ENCODE measurements at regions not wholly inside any gene's neighbourhood (a gene's known extent, or its start where the extent isn't known, plus 50 kb on each side); places are given as distances from the start of the nearest gene placed in this dataset.

GRCh38 chr2:19426941-19427340, 68.5 kb upstream of the OSR1 start:
- CTCF ChIA-PET = no interaction called here
- Histone ChIP-seq H3K36me3 (ENCODE audit: control insufficient read depth in 2 of 2, insufficient read depth in 1 of 2, low read length in 2 of 2) (no peaks in the 10 kb centered on the region), H3K4me1 (ENCODE audit: control insufficient read depth, insufficient read depth, low read length) (no peaks in the 10 kb centered on the region; the same call in 1 of the 2 replicates), H3K27ac (ENCODE audit: extremely low read depth, low read depth, low read length) (no peak overlapping the region), H3K4me3 (ENCODE audit: low read depth, low read length) (no peak overlapping the region), H3K9me3 (ENCODE audit: control insufficient read depth, insufficient read depth, low read depth, low read length) (no peaks in the 10 kb centered on the region)
- TF ChIP-seq ZIC2 (tag by site-specific recombination; IDR thresholded peaks at IDR 0.05) (no peak), ZNF747 (tag by site-specific recombination; IDR thresholded peaks at IDR 0.05) (no peak), ZNF610 (tag by site-specific recombination; IDR thresholded peaks at IDR 0.05; ENCODE audit: borderline replicate concordance) (no peak), ZNF391 (tag by site-specific recombination; IDR thresholded peaks at IDR 0.05; ENCODE audit: borderline replicate concordance, low read depth) (no peak), PRDM1 (tag by site-specific recombination; IDR thresholded peaks at IDR 0.05) (no peak), ZNF571 (tag by site-specific recombination; IDR thresholded peaks at IDR 0.05) (no peak), ZNF302 (tag by site-specific recombination; IDR thresholded peaks at IDR 0.05; ENCODE audit: low read depth) (no peak), RBAK (tag by site-specific recombination; IDR thresholded peaks at IDR 0.05) (no peak), ZNF585B (tag by site-specific recombination; IDR thresholded peaks at IDR 0.05) (no peak), ZNF10 (tag by site-specific recombination; IDR thresholded peaks at IDR 0.05) (no peak), ZBTB21 (tag by site-specific recombination; IDR thresholded peaks at IDR 0.05) (no peak), ZNF677 (tag by site-specific recombination; IDR thresholded peaks at IDR 0.05) (no peak)
- TF ChIP-seq, protein P1, sequence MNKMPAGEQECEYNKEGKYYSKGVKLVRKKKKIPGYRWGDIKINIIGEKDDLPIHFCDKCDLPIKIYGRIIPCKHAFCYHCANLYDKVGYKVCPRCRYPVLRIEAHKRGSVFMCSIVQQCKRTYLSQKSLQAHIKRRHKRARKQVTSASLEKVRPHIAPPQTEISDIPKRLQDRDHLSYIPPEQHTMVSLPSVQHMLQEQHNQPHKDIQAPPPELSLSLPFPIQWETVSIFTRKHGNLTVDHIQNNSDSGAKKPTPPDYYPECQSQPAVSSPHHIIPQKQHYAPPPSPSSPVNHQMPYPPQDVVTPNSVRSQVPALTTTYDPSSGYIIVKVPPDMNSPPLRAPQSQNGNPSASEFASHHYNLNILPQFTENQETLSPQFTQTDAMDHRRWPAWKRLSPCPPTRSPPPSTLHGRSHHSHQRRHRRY (tag by site-specific recombination; IDR thresholded peaks at IDR 0.05) = no peak
- TF ChIP-seq, protein P2, sequence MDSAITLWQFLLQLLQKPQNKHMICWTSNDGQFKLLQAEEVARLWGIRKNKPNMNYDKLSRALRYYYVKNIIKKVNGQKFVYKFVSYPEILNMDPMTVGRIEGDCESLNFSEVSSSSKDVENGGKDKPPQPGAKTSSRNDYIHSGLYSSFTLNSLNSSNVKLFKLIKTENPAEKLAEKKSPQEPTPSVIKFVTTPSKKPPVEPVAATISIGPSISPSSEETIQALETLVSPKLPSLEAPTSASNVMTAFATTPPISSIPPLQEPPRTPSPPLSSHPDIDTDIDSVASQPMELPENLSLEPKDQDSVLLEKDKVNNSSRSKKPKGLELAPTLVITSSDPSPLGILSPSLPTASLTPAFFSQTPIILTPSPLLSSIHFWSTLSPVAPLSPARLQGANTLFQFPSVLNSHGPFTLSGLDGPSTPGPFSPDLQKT (IDR thresholded peaks at IDR 0.05; ENCODE audit: borderline replicate concordance, low read depth, low read length) = no peak
- TF ChIP-seq, protein P3, sequence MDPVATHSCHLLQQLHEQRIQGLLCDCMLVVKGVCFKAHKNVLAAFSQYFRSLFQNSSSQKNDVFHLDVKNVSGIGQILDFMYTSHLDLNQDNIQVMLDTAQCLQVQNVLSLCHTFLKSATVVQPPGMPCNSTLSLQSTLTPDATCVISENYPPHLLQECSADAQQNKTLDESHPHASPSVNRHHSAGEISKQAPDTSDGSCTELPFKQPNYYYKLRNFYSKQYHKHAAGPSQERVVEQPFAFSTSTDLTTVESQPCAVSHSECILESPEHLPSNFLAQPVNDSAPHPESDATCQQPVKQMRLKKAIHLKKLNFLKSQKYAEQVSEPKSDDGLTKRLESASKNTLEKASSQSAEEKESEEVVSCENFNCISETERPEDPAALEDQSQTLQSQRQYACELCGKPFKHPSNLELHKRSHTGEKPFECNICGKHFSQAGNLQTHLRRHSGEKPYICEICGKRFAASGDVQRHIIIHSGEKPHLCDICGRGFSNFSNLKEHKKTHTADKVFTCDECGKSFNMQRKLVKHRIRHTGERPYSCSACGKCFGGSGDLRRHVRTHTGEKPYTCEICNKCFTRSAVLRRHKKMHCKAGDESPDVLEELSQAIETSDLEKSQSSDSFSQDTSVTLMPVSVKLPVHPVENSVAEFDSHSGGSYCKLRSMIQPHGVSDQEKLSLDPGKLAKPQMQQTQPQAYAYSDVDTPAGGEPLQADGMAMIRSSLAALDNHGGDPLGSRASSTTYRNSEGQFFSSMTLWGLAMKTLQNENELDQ (tag by site-specific recombination; IDR thresholded peaks at IDR 0.05; ENCODE audit: low read depth) = no peak
- TF ChIP-seq, protein P4, sequence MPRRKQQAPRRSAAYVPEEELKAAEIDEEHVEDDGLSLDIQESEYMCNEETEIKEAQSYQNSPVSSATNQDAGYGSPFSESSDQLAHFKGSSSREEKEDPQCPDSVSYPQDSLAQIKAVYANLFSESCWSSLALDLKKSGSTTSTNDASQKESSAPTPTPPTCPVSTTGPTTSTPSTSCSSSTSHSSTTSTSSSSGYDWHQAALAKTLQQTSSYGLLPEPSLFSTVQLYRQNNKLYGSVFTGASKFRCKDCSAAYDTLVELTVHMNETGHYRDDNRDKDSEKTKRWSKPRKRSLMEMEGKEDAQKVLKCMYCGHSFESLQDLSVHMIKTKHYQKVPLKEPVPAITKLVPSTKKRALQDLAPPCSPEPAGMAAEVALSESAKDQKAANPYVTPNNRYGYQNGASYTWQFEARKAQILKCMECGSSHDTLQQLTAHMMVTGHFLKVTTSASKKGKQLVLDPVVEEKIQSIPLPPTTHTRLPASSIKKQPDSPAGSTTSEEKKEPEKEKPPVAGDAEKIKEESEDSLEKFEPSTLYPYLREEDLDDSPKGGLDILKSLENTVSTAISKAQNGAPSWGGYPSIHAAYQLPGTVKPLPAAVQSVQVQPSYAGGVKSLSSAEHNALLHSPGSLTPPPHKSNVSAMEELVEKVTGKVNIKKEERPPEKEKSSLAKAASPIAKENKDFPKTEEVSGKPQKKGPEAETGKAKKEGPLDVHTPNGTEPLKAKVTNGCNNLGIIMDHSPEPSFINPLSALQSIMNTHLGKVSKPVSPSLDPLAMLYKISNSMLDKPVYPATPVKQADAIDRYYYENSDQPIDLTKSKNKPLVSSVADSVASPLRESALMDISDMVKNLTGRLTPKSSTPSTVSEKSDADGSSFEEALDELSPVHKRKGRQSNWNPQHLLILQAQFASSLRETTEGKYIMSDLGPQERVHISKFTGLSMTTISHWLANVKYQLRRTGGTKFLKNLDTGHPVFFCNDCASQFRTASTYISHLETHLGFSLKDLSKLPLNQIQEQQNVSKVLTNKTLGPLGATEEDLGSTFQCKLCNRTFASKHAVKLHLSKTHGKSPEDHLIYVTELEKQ (tag by site-specific recombination; IDR thresholded peaks at IDR 0.05; ENCODE audit: borderline replicate concordance) = no peak
- TF ChIP-seq, protein P5, sequence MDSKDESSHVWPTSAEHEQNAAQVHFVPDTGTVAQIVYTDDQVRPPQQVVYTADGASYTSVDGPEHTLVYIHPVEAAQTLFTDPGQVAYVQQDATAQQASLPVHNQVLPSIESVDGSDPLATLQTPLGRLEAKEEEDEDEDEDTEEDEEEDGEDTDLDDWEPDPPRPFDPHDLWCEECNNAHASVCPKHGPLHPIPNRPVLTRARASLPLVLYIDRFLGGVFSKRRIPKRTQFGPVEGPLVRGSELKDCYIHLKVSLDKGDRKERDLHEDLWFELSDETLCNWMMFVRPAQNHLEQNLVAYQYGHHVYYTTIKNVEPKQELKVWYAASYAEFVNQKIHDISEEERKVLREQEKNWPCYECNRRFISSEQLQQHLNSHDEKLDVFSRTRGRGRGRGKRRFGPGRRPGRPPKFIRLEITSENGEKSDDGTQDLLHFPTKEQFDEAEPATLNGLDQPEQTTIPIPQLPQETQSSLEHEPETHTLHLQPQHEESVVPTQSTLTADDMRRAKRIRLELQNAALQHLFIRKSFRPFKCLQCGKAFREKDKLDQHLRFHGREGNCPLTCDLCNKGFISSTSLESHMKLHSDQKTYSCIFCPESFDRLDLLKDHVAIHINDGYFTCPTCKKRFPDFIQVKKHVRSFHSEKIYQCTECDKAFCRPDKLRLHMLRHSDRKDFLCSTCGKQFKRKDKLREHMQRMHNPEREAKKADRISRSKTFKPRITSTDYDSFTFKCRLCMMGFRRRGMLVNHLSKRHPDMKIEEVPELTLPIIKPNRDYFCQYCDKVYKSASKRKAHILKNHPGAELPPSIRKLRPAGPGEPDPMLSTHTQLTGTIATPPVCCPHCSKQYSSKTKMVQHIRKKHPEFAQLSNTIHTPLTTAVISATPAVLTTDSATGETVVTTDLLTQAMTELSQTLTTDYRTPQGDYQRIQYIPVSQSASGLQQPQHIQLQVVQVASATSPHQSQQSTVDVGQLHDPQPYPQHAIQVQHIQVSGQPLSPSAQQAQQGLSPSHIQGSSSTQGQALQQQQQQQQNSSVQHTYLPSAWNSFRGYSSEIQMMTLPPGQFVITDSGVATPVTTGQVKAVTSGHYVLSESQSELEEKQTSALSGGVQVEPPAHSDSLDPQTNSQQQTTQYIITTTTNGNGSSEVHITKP (tag by site-specific recombination; IDR thresholded peaks at IDR 0.05) = no peak
- POLR2A ChIA-PET = no interaction called here
